Fibroblast of villous mesenchyme (primary cell): ENCODE measurements at regions not wholly inside any gene's neighbourhood (a gene's known extent, or its start where the extent isn't known, plus 50 kb on each side); places are given as distances from the start of the nearest gene placed in this dataset.

ENCODE experiments used
- DNase-seq: peaks from one replicate; pipeline ENCODE4 v3.0.0-alpha.2; 2010; ENCODE audit warnings: low read depth
- H3K4me3 ChIP-seq: 2 replicates; pipeline ENCODE4 v1.5.1; 2011; ENCODE audit warnings: low read depth, mild to moderate bottlenecking, low read length
- CTCF ChIP-seq: IDR thresholded peaks from 2 replicates; pipeline ENCODE4 v1.5.1; 2012; ENCODE audit warnings: low read depth, mild to moderate bottlenecking, low read length; ENCODE audit not compliant: insufficient read depth

DNA sequence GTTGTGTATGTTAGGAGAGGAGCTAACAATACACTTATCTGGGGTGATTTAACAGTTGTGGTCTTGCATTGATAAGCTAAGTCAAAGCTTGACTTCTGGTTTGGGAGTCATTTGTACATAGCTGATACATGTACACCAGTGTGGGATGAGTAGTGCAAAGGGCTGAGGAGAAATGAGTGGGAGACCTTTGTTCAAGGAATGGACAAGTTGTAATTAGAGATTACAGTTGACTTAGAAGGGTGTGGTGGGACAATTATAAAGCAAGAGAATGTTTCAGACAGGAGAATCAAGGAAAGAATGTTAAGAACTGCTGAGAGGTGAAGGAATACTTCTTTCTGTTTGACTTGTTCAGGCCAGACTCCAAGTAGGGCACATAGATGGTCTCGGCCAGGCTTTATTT lies 209.7 kb upstream of the STEAP4 start:
- no peak overlapping the region for H3K4me3 ChIP-seq
- DNase-seq, result no peak
- TF ChIP-seq CTCF, result no peak

DNA sequence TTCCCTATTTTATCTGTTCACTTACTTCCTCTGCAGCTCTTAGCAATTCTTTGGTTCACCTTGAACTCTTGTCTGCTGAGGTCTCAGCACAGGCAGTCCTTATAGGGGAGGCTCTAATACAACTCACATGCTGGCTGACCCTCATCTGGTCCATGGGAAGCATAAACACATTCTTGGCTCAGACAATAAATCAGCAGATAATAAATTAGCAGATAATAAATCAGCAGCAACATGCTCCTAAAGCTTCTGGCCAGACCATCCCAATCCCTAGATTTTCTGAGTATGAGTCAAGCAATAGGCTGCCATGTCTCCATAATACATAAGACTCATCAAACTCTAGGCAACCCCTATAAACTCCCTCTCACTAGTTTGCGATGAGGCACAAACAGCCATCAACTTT lies 208.6 kb upstream of the STEAP4 start:
- TF ChIP-seq CTCF, result no peak
- no peak for DNase-seq
- H3K4me3 ChIP-seq, result no peak overlapping the region

- no peak overlapping the region for H3K4me3 ChIP-seq
- TF ChIP-seq CTCF, result no peak
Measured at GRCh38 chr7:88509341-88509740, 202.6 kb upstream of the STEAP4 start.

DNA sequence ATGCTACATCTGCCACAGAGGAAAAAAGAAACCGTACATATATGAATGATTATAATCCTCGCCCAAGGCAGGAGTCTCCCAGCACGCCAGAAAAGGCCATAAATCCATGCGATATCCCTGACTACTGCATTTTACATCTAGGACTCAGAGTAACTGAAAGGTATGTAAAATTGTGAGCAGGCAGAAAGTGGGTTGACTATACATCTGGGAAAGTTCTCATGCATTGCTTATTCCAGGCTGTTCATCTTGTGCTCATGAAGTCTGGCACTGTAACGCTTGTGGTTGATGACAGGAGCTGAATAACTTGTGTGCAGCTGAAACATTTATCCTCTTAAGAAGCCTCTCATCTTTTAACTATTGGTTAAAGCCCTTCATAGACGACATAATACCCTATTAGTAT lies 193.4 kb upstream of the STEAP4 start:
- no peak overlapping the region for H3K4me3 ChIP-seq
- no peak for TF ChIP-seq CTCF
- DNase-seq, result no peak

More at GRCh38 chr7:88509341-88509740, 202.6 kb upstream of the STEAP4 start:
- DNase-seq, result no peak

GRCh38 chr7:88495881-88496725 lies 189.4 kb upstream of the STEAP4 start:
- no peak for DNase-seq
- no peak for TF ChIP-seq CTCF
- H3K4me3 ChIP-seq, result no peak overlapping the region

DNA sequence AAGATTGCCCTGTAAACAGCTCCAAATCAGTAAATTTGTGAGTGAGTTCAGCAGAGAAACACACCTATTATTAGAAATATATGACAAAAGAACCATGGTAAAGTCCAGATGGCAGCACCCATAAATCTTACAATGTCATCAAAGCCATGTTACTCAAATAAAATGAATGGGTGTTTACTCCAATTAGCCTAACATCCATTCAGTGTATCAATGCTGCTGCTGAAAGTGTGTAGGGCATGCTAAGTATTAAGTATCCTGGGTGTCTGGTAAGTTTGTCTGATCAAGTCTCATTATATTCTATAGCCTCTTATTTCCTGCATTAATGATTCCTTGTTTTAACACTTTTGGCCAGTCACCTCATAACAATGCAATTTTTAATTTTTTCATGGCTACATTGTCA lies 185.5 kb upstream of the STEAP4 start:
- DNase-seq, result no peak
- no peak for TF ChIP-seq CTCF
- no peak overlapping the region for H3K4me3 ChIP-seq

GRCh38 chr7:88490874-88491273 lies 184.2 kb upstream of the STEAP4 start:
- DNase-seq, result no peak
- no peak for TF ChIP-seq CTCF
- H3K4me3 ChIP-seq, result no peak overlapping the region
